Stimulated activated CD4-positive, alpha-beta T cell treated with anti-CD3 and anti-CD28 coated beads, TNF-alpha, amount 100 ng/mL, for 1 hour (primary cell): ENCODE measurements at regions not wholly inside any gene's neighbourhood (a gene's known extent, or its start where the extent isn't known, plus 50 kb on each side); places are given as distances from the start of the nearest gene placed in this dataset.
"Not testable (repeated sequence)": the region's sequence is repeated elsewhere in the genome, so short reads cannot be mapped to it uniquely, and the experiment has no call there.

Experiments used
- DNase-seq, 3 donors: peaks; one replicate each; pipeline ENCODE4 v3.0.0-alpha.2; 2020; ENCODE audit warnings: low read depth in 3 of 3, low spot score in 1 of 3

DNA sequence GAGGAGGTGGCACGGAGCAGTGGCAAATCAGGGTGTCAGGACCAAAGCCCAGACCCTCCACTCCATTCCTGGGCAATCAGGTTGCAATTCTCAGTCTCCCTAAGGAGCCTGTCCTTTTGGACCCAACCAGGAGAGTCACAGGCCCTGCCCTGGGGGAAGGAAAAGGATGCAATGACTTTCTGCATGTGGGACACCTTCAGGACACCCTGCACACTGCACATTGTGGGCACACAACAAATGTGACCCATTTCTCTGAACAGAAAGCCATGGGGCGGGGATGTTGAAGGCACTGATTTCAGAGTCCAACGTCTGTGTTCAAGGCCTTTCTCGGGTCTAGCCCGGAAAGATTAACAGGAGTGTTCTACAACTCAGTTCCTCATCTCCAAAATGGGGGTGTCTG is 286.2 kb upstream of the FOXF1 start:
- DNase-seq: no peak

DNA sequence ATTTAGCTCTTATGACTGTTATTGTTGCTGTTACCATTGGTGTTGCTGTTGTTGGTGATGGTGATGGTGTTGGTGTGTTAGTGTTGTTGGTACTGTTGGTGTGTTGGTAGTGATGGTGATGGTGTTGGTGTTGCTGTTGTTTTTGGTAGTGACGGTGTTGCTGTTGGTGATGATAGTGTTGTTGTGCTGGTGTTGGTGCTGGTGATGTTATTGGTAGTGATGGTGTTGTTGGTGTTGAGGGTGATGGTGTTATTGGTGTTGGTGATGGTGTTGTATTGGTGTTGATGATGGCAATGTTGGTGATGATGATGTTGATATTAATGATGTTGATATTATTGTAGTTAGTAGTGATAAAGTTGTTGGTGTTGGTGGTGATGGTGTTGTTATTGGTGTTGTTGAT is 285.7 kb upstream of the FOXF1 start:
- DNase-seq: no peak

GRCh38 chr16:86225905-86226371 is 284.4 kb upstream of the FOXF1 start:
- no peak for DNase-seq

DNA sequence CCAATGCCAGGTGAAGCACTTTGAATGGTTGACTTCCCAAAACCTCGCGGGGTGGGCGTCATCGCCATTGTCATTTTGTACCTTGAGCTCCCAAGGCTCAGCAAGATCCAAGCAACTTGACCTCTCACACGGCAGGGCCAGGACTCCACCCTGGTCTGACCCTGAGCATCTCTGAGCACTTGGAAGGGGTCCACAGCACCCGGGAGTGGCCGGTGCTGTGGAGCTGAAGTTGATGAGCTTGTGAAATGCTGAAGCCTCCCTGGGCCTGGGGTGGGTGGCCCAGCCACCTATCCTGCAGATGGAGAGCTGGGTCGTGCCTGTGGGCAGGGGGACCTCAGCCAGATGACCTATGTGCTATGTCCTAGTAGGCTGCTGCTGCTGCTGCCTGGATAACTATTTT is 283.3 kb upstream of the FOXF1 start:
- no peak for DNase-seq

DNA sequence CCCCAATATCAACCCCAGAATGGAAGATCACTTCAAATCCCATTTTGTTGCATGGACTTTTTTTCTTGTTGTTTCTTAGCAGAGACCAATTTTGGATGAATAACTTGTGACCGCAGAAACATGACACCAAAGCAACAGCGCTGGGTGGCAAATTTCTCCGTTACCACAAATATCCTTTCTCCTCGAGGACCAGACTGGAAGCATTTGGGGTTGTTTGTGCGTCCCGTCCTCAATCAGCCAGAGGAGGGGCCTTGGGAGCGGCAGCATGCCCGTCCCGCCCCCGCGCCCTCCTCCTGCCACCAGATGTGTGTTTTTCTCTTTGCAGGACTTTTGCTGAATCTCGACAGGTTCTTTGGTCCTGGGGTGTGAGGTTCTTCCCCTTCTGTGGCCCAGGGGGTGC is 282.5 kb upstream of the FOXF1 start:
- no peak for DNase-seq

- DNase-seq: no peak
Observed at GRCh38 chr16:86228713-86229112, 281.6 kb upstream of the FOXF1 start.

GRCh38 chr16:86229283-86229682 is 281.0 kb upstream of the FOXF1 start:
- DNase-seq: no peak

- DNase-seq: no peak
Observed at GRCh38 chr16:86229866-86230656, 280.3 kb upstream of the FOXF1 start.

GRCh38 chr16:86231321-86231995 is 278.9 kb upstream of the FOXF1 start:
- DNase-seq: no peak

DNA sequence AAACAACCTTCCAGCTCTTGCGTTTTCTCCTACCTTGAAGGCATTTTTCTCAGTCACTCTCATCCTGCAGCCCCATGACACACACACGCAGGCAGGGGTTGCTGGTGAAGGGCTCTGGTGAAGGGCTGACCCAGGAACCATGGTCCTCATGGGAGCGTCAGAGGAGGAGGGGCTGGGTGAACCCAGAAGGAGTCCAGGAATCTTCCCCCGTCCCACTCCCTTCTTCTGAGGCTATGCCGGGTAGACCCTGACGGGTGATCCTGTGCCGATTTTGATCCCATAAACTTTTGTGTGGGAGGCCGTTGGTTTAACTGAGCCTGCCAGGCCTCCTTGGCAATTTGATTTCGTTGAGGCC is 278.4 kb upstream of the FOXF1 start:
- DNase-seq: no peak

DNA sequence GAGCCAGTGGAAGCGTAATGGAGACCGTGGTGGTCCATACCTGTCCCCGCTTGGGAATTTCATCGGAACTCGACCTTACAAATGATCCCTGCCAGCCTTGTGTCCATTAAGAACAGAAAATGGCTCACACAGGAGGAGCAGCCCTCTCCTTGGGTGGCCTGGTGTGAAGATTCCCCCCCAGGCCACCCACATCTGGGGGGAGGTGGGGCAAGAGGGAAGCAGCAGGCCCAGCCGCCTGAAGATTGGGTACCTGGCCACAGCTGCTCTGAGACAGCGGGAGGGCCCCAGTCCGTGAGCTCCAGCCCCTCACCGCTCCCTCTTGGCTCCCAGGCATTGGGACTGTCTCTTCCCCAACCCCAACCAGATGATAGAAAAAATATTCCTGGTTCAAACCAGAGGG is 277.8 kb upstream of the FOXF1 start:
- no peak for DNase-seq

GRCh38 chr16:86233506-86233905 is 276.8 kb upstream of the FOXF1 start:
- DNase-seq: not testable (repeated sequence)

- no peak for DNase-seq
Observed at GRCh38 chr16:86239381-86239780, 270.9 kb upstream of the FOXF1 start.

- no peak for DNase-seq
Observed at GRCh38 chr16:86240716-86241363, 269.5 kb upstream of the FOXF1 start.

DNA sequence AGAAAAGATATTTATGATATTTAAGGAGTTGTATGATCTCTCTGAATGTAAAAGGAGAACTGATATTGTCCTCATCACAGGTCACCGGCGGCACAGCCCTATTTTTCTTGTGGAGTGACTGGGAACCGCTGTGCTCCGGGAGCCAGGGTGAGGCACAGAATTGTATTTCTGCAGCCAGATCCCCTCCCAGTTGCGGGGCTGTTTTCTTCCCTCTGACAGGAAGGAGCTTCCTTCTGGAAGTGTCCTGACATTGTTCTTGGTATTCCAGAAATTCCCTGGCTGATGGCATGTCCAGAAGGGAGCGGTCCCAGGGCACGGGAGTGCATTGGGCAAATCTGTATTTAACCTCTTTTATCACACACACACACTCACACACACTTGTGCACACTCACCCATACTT is 268.6 kb upstream of the FOXF1 start:
- DNase-seq: no peak

GRCh38 chr16:86242244-86243122 is 267.8 kb upstream of the FOXF1 start:
- no peak for DNase-seq

DNA sequence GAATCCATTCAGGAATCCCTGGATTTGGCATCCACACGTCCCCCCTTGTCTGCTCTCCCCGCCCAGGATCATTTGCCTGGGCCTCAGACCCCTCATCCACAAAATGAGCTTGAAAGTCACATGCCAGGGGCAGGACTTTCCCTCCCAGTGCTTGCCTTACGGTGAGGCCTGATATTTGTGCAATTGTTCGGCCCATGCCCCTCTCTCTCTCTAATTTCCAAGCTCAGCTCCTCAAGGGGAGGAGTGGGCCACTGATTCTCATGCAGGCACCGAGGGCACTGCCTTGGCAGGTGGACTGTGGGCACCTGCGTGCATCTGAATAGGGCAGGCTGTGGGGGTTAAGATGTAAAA is 267.2 kb upstream of the FOXF1 start:
- no peak for DNase-seq

GRCh38 chr16:86243571-86244154 is 266.7 kb upstream of the FOXF1 start:
- DNase-seq: no peak

DNA sequence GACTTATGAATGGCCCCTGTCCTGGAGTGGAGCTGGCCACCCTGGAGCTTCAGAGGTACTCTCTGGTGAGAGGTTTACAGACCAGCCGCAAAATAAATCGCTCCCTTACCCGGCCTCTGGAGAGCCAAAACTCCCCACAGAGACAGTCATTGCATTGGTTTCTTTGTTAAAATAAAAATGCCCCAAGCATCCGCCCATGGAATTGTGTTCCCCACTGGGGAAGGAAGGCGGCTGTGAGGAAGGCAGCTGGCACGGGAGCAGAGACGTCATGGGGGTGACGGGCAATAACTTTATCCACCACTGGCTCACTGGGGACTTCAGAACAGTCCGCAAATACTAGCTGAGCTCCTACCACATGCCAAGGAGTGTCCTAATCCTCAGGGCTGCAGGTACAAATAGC is 266.2 kb upstream of the FOXF1 start:
- DNase-seq: no peak

DNA sequence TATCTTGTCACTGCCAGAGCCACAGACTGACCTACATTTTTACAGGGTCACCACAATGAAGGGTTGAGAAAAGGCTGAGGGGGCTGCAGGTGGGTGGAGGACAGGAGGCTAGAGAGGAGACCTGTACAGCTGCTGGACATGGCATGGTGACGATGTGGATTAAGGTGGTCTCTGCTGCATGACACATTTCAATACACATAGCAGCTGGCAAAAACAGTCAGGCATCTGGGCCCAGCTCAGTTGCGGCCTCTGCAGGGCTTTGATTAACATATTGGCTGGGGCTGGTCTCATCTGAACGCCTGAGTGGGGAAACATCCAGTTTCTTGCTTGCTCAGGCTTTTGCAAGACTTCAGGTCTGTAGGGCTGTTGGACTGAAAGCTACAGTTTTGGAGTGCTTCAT is 265.4 kb upstream of the FOXF1 start:
- DNase-seq: no peak

- DNase-seq: no peak
Observed at GRCh38 chr16:86245351-86245750, 265.0 kb upstream of the FOXF1 start.
